ENCODE measurements at regions not wholly inside any gene's neighbourhood (a gene's known extent, or its start where the extent isn't known, plus 50 kb on each side); places are given as distances from the start of the nearest gene placed in this dataset.

- TF ChIP-seq CTCF (IDR thresholded peaks at IDR 0.05; ENCODE audit: low read length) = no peak
- no peak for TF ChIP-seq EZH2 (optimal IDR thresholded peaks at IDR 0.05; ENCODE audit: low read depth, low read length)
- no peak for TF ChIP-seq EZH2phosphoT487 (IDR thresholded peaks at IDR 0.05; ENCODE audit: low read length)
Measured at GRCh38 chr4:24742335-24742734, 53.0 kb upstream of the SOD3 start.
